Dedifferentiated amniotic fluid mesenchymal stem cell (primary cell): ENCODE measurements at regions not wholly inside any gene's neighbourhood (a gene's known extent, or its start where the extent isn't known, plus 50 kb on each side); places are given as distances from the start of the nearest gene placed in this dataset.
"Not testable (repeated sequence)": the region's sequence is repeated elsewhere in the genome, so short reads cannot be mapped to it uniquely, and the experiment has no call there.

ENCODE experiments used
- DNase-seq: peaks from one replicate; pipeline ENCODE4 v3.0.0-alpha.2; 2016; ENCODE audit errors: extremely low spot score

DNA sequence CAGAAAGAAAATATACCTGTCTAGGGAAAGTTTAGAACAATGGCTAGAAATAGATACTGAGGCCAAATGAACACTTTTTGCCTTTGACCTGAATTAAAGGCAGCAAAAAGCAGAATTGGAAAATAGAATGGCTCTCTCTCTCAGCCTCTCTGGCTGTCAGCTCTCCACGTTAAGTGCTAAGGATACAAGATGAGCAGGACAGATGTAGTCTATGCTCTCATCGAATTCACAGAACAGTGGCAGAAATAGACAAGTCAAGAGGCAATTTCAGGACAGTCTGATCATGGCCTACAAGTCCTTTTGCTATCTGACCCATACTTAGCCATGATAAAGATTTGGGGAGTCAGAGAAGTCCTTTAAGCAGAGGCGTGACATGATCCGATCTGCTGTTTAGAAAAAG, 120.2 kb upstream of the CREB1 start:
- DNase-seq, result no peak

DNA sequence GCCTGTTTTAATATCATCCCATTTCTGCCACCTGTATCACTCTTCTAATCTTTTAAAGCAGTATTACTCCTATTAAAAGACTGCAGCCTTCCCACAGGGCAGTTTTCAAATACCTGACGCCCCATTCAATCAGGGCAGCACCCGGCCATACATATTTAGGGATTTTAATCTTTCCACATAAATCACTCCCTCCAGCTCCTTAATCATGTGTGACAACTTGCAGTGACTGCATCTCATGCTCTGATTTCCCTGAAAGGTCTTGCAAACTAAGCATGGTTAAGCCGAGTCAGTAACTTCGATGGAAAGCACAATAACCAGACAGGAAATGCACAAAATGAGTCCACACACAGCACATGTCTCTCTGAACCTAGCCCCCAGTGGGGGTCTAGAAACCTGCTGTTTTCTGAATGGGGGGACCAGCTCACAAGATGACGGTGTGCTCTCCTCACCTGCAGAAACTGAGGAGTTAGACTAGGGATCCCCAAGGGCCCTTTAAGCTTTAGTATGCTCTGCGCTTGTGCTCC, 116.9 kb upstream of the CREB1 start:
- DNase-seq, result no peak

DNA sequence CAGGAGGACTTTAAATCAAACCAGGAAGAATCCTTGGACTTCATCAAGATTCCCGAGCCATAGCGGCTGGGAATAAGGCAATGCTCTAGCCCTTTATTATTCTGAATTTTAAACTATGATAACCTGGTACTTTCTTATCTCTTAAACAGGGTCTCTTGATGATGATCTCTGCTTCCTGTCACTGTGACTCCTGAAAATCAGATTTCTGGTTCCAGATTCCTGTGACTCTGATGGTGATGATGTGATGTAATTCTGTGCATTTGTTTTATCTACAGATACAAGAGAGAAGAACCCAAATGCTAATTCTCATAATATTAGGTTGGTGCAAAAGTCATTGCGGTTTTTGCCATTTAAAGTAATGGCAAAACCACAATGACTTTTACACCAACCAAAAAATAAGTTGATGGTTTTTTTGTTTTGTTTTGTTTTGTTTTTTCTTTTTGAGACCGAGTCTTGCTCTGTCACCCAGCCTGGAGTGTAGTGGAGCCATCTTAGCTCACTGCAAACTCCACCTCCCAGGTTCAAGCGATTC, 116.3 kb upstream of the CREB1 start:
- DNase-seq, result no peak

- no peak for DNase-seq
Observed at GRCh38 chr2:207416111-207416510, 113.7 kb upstream of the CREB1 start.

- no peak for DNase-seq
Observed at GRCh38 chr2:207416900-207417299, 112.9 kb upstream of the CREB1 start.

DNA sequence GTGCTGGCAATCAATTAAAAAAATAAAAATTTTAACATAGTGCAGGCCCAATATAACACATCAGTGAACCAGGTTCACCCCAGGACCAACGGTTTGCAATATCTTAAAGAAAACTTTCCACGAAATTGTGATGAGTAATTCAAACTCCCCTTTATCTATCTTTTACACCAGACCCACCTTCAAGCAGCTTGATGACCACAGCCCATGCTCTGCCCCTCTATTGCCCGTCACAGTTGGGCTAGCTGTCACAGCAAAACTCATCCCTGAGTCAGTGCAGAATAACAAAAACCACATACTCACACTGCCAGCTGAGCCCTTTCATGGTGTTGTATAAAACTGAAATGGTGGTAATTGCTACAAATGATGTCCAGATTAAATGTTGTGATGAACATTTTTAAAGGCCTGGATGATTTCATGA, 112.5 kb upstream of the CREB1 start:
- DNase-seq, result no peak

DNA sequence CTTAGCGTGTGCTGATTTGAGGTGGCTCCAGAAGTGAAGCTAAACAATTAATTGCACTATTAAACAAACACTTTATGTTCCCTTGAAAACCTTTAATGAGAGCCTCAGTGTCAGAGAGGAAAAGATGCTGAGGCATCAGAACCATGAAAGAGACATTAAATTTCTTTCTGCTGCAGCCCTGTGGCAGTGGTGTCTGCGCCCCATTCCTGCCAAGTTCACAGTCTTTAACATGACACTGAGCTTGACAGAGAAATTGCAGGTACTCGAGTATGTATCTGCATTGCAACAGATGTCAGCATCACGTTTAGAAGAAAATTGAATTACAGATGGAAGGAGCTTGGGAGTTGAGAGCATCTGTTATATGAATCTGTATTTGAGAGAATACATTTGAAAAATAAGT, 111.3 kb upstream of the CREB1 start:
- DNase-seq, result no peak

GRCh38 chr2:207419331-207419730, 110.4 kb upstream of the CREB1 start:
- DNase-seq, result no peak

GRCh38 chr2:207421671-207422070, 108.1 kb upstream of the CREB1 start:
- no peak for DNase-seq

- no peak for DNase-seq
Observed at GRCh38 chr2:207422380-207422779, 107.4 kb upstream of the CREB1 start.

DNA sequence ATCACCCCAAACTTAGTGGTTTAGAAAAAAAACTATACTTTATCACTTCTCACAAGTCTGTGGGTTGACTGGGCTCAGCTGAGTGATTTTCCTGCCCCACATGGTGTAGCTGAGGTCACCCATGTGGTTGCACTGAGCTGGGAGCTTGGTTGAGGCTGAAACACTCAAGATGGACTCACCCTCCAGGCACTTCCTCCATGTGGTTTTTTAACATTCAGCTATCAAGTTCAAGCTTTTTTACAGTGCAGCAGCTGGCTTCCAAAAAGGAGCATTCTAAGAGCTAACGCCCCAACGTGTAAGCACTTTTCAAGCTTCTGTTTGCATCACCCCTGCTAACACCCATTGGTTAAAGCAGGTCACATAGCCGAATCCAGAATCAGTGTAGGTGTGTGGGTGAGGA, 105.9 kb upstream of the CREB1 start:
- DNase-seq, result no peak

- DNase-seq, result no peak
Observed at GRCh38 chr2:207427986-207428385, 101.8 kb upstream of the CREB1 start.

- DNase-seq, result no peak
Observed at GRCh38 chr2:207428573-207428972, 101.2 kb upstream of the CREB1 start.

GRCh38 chr2:207432453-207432852, 97.3 kb upstream of the CREB1 start:
- no peak for DNase-seq

GRCh38 chr2:207434306-207434705, 95.5 kb upstream of the CREB1 start:
- DNase-seq, result no peak

DNA sequence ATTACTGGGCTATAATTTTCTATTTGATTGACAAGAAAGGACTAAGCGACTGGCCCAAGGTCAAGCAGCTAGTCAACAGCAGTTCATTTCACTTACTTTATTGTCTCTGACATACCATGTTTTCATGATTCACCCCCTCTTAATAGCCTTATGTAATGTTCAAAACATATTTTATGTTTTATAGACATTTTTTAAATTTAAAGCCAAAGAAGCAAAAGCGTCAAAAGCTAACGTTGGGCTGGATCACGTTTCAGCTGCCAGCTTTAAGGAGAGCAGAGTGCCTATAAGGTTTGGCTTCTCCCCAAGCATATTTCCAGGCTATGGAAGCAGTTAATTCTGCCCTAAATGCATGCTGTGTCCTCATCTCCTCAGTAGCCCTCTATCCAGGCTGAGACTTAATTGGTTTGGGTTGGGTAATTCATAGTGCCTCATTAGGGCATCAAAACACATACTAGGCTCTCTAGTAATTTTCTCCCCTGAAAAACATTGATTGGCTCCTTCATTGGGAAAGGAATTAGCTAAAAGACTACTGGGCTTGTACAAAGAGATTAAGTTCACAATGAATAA, 94.8 kb upstream of the CREB1 start:
- DNase-seq, result no peak

- DNase-seq, result no peak
Observed at GRCh38 chr2:207437136-207437523, 92.6 kb upstream of the CREB1 start.

GRCh38 chr2:207437524-207438143, 92.1 kb upstream of the CREB1 start:
- no peak for DNase-seq

DNA sequence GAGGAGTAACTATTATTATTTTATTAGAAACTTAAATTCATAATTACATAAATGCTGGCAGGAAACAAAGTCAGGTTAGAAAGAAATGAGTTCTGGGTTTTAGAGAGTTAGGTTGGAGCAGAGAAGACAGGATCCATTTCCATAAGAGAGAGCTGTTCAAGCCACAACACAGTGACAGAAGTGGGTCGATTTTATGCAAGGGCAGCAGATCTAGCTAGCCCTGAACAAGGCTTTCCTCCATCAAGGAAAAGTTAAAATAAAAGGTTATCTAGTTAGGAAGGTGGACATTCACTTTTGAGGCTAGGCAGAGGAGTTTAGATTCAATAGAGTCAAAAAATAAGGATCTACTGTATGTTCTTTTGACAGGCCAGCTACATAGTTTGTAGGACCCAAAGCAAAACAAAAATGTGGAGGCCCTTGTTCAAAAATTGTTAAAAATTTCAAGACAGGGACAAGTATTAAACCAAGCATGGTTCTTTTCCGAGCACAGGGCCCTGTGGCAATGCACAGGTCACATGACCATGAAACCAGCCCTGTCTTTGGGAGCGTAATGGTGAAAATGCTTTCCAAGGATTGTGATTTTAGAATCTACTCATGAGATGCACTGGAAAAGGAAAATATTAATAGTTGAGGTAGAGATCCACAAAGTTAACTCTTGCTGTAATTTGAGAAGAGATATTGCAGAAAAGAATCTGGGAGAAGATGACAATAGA, 91.2 kb upstream of the CREB1 start:
- DNase-seq, result no peak

DNA sequence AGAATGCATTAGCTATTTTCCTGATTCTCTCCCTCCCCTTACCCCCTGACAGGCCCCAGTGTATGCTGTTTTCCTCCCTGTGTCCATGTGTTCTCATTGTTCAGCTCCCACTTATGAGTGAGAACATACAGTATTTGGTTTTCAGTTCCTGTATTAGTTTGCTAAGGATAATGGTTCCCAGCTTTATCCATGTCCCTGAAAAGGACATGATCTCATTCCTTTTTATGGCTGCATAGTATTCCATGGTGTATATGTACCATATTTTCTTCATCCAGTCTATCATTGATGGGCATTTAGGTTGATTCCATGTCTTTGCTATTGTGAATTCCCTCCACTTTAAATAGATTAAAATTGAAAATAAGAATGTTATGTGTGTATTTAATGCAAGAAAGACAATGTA, 89.9 kb upstream of the CREB1 start:
- not testable (repeated sequence) for DNase-seq

- DNase-seq, result no peak
Observed at GRCh38 chr2:207444756-207445155, 85.0 kb upstream of the CREB1 start.

GRCh38 chr2:207446653-207447052, 83.1 kb upstream of the CREB1 start:
- DNase-seq, result no peak

DNA sequence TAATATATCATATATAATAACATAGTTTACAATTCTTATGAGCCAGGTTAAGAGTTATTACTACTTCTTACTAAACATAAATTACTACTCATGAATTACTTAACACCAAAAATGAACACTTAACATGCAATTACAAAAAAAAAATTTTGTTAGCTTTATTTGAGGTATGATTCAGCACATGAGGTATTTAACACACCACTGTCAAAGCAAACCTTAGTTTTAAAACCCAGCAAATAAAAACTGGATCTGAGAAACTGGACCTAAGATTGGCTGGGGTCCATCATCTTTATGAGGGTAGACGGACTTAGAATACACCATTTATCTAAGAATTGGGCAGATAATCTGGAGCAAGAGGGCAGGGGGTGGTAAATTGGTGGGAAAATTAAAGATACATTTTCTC, 81.8 kb upstream of the CREB1 start:
- DNase-seq, result no peak
